Astrocyte (in vitro differentiated cells and primary cell): ENCODE measurements at regions not wholly inside any gene's neighbourhood (a gene's known extent, or its start where the extent isn't known, plus 50 kb on each side); places are given as distances from the start of the nearest gene placed in this dataset.

Experiments
- DNase-seq: peaks from one replicate; pipeline ENCODE4 v3.0.0-alpha.2; 2010; ENCODE audit warnings: low read depth
- FAIRE-seq: peaks from 2 replicates; lab custom pipeline; 2011; peaks lifted over from hg19 to GRCh38; lab: Jason Lieb, UNC
- H2AFZ ChIP-seq: 2 replicates; pipeline ENCODE4 v1.6.0; 2012; ENCODE audit warnings: low read depth, low read length, inconsistent platforms
- H3K27ac ChIP-seq: 2 replicates; pipeline ENCODE4 v1.5.1; 2011; ENCODE audit warnings: low read depth, low read length, inconsistent platforms
- H3K27me3 ChIP-seq: 2 replicates; pipeline ENCODE4 v1.6.0; 2011; ENCODE audit warnings: low read length, inconsistent platforms; ENCODE audit not compliant: insufficient read depth
- H3K36me3 ChIP-seq: 2 replicates; pipeline ENCODE4 v1.5.1; 2011; ENCODE audit warnings: low read length, inconsistent platforms; ENCODE audit not compliant: insufficient read depth
- H3K4me1 ChIP-seq: 2 replicates; pipeline ENCODE4 v1.5.1; 2011; ENCODE audit warnings: low read length, inconsistent platforms; ENCODE audit not compliant: insufficient read depth
- H3K4me2 ChIP-seq: 2 replicates; pipeline ENCODE4 v1.6.0; 2012; ENCODE audit warnings: low read length, inconsistent platforms
- H3K4me3 ChIP-seq: 2 replicates; pipeline ENCODE4 v1.5.1; 2011; ENCODE audit warnings: low read depth, mild to moderate bottlenecking, low read length, inconsistent platforms; ENCODE audit not compliant: insufficient read depth
- H3K79me2 ChIP-seq: 2 replicates; pipeline ENCODE4 v1.6.0; 2012; ENCODE audit warnings: mild to moderate bottlenecking, low read length, inconsistent platforms; ENCODE audit not compliant: insufficient read depth
- H3K9ac ChIP-seq: 2 replicates; pipeline ENCODE4 v1.6.0; 2012; ENCODE audit warnings: mild to moderate bottlenecking, low read length, inconsistent platforms
- H3K9me3 ChIP-seq: 2 replicates; pipeline ENCODE4 v1.5.1; 2012; ENCODE audit warnings: low read depth, mild to moderate bottlenecking, low read length, inconsistent platforms; ENCODE audit not compliant: insufficient read depth
- H4K20me1 ChIP-seq: 2 replicates; pipeline ENCODE4 v1.6.0; 2012; ENCODE audit warnings: low read length, inconsistent platforms; ENCODE audit not compliant: insufficient read depth
- H3K27ac Mint-ChIP-seq: one replicate; pipeline ENCODE4 v1.8.0; 2021; ENCODE audit warnings: mild to moderate bottlenecking, mixed read lengths; ENCODE audit not compliant: unreplicated experiment
- H3K27me3 Mint-ChIP-seq: one replicate; pipeline ENCODE4 v1.8.0; 2021; ENCODE audit warnings: low read depth, mixed read lengths; ENCODE audit not compliant: unreplicated experiment
- H3K36me3 Mint-ChIP-seq: one replicate; pipeline ENCODE4 v1.8.0; 2021; ENCODE audit warnings: low read depth, mixed read lengths; ENCODE audit not compliant: unreplicated experiment
- H3K4me1 Mint-ChIP-seq: one replicate; pipeline ENCODE4 v1.8.0; 2021; ENCODE audit warnings: low read depth, mixed read lengths; ENCODE audit not compliant: unreplicated experiment
- H3K4me3 Mint-ChIP-seq: one replicate; pipeline ENCODE4 v1.8.0; 2021; ENCODE audit warnings: mild to moderate bottlenecking, moderate library complexity, mixed read lengths; ENCODE audit not compliant: unreplicated experiment
- H3K9me3 Mint-ChIP-seq: one replicate; pipeline ENCODE4 v1.8.0; 2021; ENCODE audit warnings: mild to moderate bottlenecking, mixed read lengths; ENCODE audit not compliant: unreplicated experiment
- CTCF ChIP-seq: IDR thresholded peaks from 2 replicates; pipeline ENCODE4 v1.5.1; 2011; ENCODE audit warnings: low read depth, mild to moderate bottlenecking, inconsistent platforms, low read length, moderate library complexity; ENCODE audit not compliant: insufficient read depth
- EZH2 ChIP-seq: IDR thresholded peaks from 2 replicates; pipeline ENCODE4 v1.6.1; 2012; ENCODE audit warnings: mild to moderate bottlenecking, low read length, inconsistent platforms; ENCODE audit not compliant: insufficient read depth

- no peak overlapping the region for H2AFZ ChIP-seq
- H3K27me3 Mint-ChIP-seq, result no peaks in the 10 kb centered on the region
- no peak for FAIRE-seq
- H3K36me3 ChIP-seq, result no peaks in the 10 kb centered on the region
- H3K9ac ChIP-seq, result no peak overlapping the region
- no peaks in the 10 kb centered on the region for H3K79me2 ChIP-seq
- no peaks in the 10 kb centered on the region for H3K27me3 ChIP-seq
- no peak overlapping the region for H3K27ac ChIP-seq
- no peaks in the 10 kb centered on the region for H4K20me1 ChIP-seq
- H3K27ac Mint-ChIP-seq, result no peak overlapping the region
- no peak for DNase-seq
- H3K4me3 ChIP-seq, result no peak overlapping the region
- no peaks in the 10 kb centered on the region for H3K4me1 ChIP-seq
- no peak for TF ChIP-seq EZH2
- no peak for TF ChIP-seq CTCF
- no peak overlapping the region for H3K4me3 Mint-ChIP-seq
- peaks cover 4% of the 10 kb centered on the region for H3K4me1 Mint-ChIP-seq
- H3K4me2 ChIP-seq, result no peak overlapping the region
- H3K36me3 Mint-ChIP-seq, result no peaks in the 10 kb centered on the region
- H3K9me3 Mint-ChIP-seq, result peaks cover 2% of the 10 kb centered on the region
- H3K9me3 ChIP-seq, result no peaks in the 10 kb centered on the region
Observed at GRCh38 chr9:11128156-11128555, 515.4 kb upstream of the PTPRD start.

GRCh38 chr9:11135851-11136250 is 523.0 kb upstream of the PTPRD start:
- no peaks in the 10 kb centered on the region for H3K4me1 ChIP-seq
- H4K20me1 ChIP-seq, result no peaks in the 10 kb centered on the region
- Mint-ChIP-seq H3K27ac (no peak overlapping the region), H3K4me1 (peaks cover 3% of the 10 kb centered on the region), H3K9me3 (no peaks in the 10 kb centered on the region), H3K36me3 (no peaks in the 10 kb centered on the region), H3K4me3 (no peak overlapping the region), H3K27me3 (no peaks in the 10 kb centered on the region)
- H3K9ac ChIP-seq, result no peak overlapping the region
- H3K79me2 ChIP-seq, result no peaks in the 10 kb centered on the region
- no peak overlapping the region for H3K4me3 ChIP-seq
- DNase-seq, result no peak
- H3K27ac ChIP-seq, result no peak overlapping the region
- no peak for TF ChIP-seq CTCF
- TF ChIP-seq EZH2, result no peak
- H3K4me2 ChIP-seq, result no peak overlapping the region
- H3K36me3 ChIP-seq, result no peaks in the 10 kb centered on the region
- no peaks in the 10 kb centered on the region for H3K27me3 ChIP-seq
- no peaks in the 10 kb centered on the region for H3K9me3 ChIP-seq
- no peak for FAIRE-seq
- no peak overlapping the region for H2AFZ ChIP-seq

GRCh38 chr9:11141357-11141756 is 528.6 kb upstream of the PTPRD start:
- no peaks in the 10 kb centered on the region for H3K4me1 ChIP-seq
- H3K27me3 Mint-ChIP-seq, result no peaks in the 10 kb centered on the region
- no peak overlapping the region for H3K4me2 ChIP-seq
- no peak for FAIRE-seq
- no peak for TF ChIP-seq EZH2
- TF ChIP-seq CTCF, result no peak
- no peaks in the 10 kb centered on the region for H3K36me3 Mint-ChIP-seq
- no peak overlapping the region for H3K27ac ChIP-seq
- no peaks in the 10 kb centered on the region for H3K27me3 ChIP-seq
- no peaks in the 10 kb centered on the region for H3K9me3 ChIP-seq
- H4K20me1 ChIP-seq, result no peaks in the 10 kb centered on the region
- no peaks in the 10 kb centered on the region for H3K4me1 Mint-ChIP-seq
- no peaks in the 10 kb centered on the region for H3K79me2 ChIP-seq
- no peak overlapping the region for H3K9ac ChIP-seq
- H3K4me3 Mint-ChIP-seq, result no peak overlapping the region
- no peak for DNase-seq
- H3K4me3 ChIP-seq, result no peak overlapping the region
- no peak overlapping the region for H2AFZ ChIP-seq
- H3K9me3 Mint-ChIP-seq, result no peaks in the 10 kb centered on the region
- no peaks in the 10 kb centered on the region for H3K36me3 ChIP-seq
- H3K27ac Mint-ChIP-seq, result no peak overlapping the region
